ENCODE measurements at regions not wholly inside any gene's neighbourhood (a gene's known extent, or its start where the extent isn't known, plus 50 kb on each side); places are given as distances from the start of the nearest gene placed in this dataset.

DNA sequence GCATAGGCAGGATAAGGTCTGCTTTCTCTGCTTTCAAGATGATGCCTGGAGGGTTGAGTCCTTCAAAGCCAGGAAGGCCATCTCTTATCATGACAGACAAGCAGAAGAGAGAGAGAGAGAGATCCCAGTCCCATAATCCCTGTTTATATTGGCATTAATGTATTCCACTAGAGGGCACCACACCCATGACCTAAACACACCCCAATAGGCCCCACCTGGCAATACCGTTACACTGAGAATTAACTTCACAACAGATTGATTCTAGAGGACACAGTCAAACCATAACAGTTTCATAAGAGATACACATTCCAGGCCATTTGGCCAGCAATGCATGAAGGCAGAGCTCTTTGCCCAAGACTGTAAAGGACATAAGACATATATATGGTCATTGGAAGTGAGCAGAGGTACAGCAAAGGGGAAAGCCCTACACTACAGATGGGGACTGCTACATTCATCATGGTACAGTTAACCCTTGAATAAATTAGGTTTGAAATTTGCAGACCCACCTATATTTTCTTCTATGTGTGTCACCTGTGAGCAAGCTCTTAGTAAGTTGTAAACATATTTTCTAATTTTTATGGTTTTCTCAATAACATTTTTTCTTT lies 1516.1 kb downstream of the RPIA start:
- ATAC-seq, result peak; percentile 78
- Histone ChIP-seq H3K36me3 (ENCODE audit: control insufficient read depth in 2 of 2, insufficient read depth in 2 of 2, low read length in 1 of 2) (no peaks in the 10 kb centered on the region), H4K20me1 (ENCODE audit: control insufficient read depth, insufficient read depth) (no peaks in the 10 kb centered on the region), H3K27me3 (replicated peaks in 1 of 2; ENCODE audit: control insufficient read depth in 2 of 2, insufficient read depth in 2 of 2, low read length in 1 of 2) (no peaks in the 10 kb centered on the region), H3K9me3 (replicated peaks; ENCODE audit: control insufficient read depth, insufficient read depth, low read length) (no peaks in the 10 kb centered on the region), H3K4me1 (ENCODE audit: control insufficient read depth, insufficient read depth, low read length) (no peaks in the 10 kb centered on the region), H3K27ac (ENCODE audit: control insufficient read depth, insufficient read depth) (no peak overlapping the region), H2AFZ (ENCODE audit: control insufficient read depth, low read depth, low read length) (no peak overlapping the region), H3K9ac (ENCODE audit: control insufficient read depth, insufficient read depth, low read length) (no peak overlapping the region), H3K79me2 (ENCODE audit: control insufficient read depth, insufficient read depth, low read length) (no peaks in the 10 kb centered on the region), H3K4me2 (ENCODE audit: control insufficient read depth, insufficient read depth) (no peak overlapping the region), H3K4me3 (no peak overlapping the region)
- in situ Hi-C loops (cut with MboI), result no loop called here
- intact Hi-C loops (cut with micrococcal nuclease; ENCODE audit: unreplicated experiment), result no loop called here
- ChIA-PET RAD21 (ENCODE audit: unreplicated experiment) (no interaction called here), POLR2A (no interaction called here), CTCF (interaction anchor here (0.7 kb wide), 1 partner anchor 1167 kb away, joined by 3 read pairs; no protein-coding TSS in a partner anchor), SMC1A (ENCODE audit: uncharacterized antibody, unreplicated experiment) (no interaction called here)
- no peak for TF ChIP-seq SREBF1 (IDR thresholded peaks at IDR 0.05; ENCODE audit: low read length)
- TF ChIP-seq CHD4 (IDR thresholded peaks at IDR 0.05), result no peak
- TF ChIP-seq ZNF24 (IDR thresholded peaks at IDR 0.05), result no peak
- no peak for TF ChIP-seq GATAD2B (conservative IDR thresholded peaks at IDR 0.05; ENCODE audit: low read depth)
- TF ChIP-seq, protein P1, sequence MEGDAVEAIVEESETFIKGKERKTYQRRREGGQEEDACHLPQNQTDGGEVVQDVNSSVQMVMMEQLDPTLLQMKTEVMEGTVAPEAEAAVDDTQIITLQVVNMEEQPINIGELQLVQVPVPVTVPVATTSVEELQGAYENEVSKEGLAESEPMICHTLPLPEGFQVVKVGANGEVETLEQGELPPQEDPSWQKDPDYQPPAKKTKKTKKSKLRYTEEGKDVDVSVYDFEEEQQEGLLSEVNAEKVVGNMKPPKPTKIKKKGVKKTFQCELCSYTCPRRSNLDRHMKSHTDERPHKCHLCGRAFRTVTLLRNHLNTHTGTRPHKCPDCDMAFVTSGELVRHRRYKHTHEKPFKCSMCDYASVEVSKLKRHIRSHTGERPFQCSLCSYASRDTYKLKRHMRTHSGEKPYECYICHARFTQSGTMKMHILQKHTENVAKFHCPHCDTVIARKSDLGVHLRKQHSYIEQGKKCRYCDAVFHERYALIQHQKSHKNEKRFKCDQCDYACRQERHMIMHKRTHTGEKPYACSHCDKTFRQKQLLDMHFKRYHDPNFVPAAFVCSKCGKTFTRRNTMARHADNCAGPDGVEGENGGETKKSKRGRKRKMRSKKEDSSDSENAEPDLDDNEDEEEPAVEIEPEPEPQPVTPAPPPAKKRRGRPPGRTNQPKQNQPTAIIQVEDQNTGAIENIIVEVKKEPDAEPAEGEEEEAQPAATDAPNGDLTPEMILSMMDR (IDR thresholded peaks at IDR 0.05 in 2 of 3, conservative IDR thresholded peaks at IDR 0.05 in 1 of 3; ENCODE audit: control insufficient read depth in 2 of 3, extremely low read depth in 1 of 3, insufficient read depth in 1 of 3, low read depth in 3 of 3, low read length in 3 of 3), result peak; percentile 46 to 50 (median 47); a peak in 5 of 6 replicates
- TF ChIP-seq CREB1 (IDR thresholded peaks at IDR 0.05; ENCODE audit: low read depth), result no peak
- peak; percentile 51 for TF ChIP-seq RAD21 (IDR thresholded peaks at IDR 0.05; ENCODE audit: insufficient read depth, low read depth, low read length)
- TF ChIP-seq SMC3 (IDR thresholded peaks at IDR 0.05; ENCODE audit: borderline replicate concordance, low read length), result peak; percentile 45; the same call in 1 of the 2 replicates
- no peak for TF ChIP-seq MYC (IDR thresholded peaks at IDR 0.05; ENCODE audit: insufficient read depth, insufficient read length, insufficient replicate concordance, low read length, severe bottlenecking)
- WGBS (ENCODE audit: insufficient coverage, insufficient replicate concordance, low lambda C conversion rate, missing lambda C conversion rate), result 0% methylated on average over 1 of the region's 1 CpG
- no peak for FAIRE-seq
- BruUV-seq (replicated peaks), result no TSS peak
- peak; percentile 3 for DNase-seq (ENCODE audit: low read depth, low spot score)

Data from GM12878 (cell line).